ENCODE measurements at regions not wholly inside any gene's neighbourhood (a gene's known extent, or its start where the extent isn't known, plus 50 kb on each side); places are given as distances from the start of the nearest gene placed in this dataset.

GRCh38 chr3:153370680-153371079 lies 208.7 kb downstream of the RAP2B start:
- TF ChIP-seq CTCF (IDR thresholded peaks at IDR 0.05; ENCODE audit: poor library complexity), result no peak
- TF ChIP-seq EZH2 (IDR thresholded peaks at IDR 0.05; ENCODE audit: borderline replicate concordance), result no peak
- no peak for TF ChIP-seq EZH2phosphoT487 (IDR thresholded peaks at IDR 0.05; ENCODE audit: low read depth, severe bottlenecking, unreplicated experiment)
